ENCODE measurements at regions not wholly inside any gene's neighbourhood (a gene's known extent, or its start where the extent isn't known, plus 50 kb on each side); places are given as distances from the start of the nearest gene placed in this dataset.

DNA sequence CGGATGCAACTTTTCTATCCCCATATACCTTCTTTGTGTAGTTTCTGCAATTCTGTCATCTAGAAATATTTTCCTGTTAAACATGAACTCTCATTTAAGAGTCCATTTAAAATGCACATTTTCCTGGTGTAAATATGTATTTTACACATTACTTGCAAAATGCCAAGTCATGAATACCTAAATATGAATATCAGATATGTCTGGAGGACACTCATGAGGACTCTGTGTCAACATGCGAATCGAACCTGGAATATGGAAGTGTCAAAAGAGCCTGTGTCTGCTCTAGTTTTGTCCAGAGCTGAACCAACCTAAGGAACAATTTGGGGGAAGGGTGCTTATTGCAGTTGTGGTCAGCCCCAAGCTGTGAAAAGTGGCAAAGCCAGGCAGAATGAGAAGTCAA is 163.7 kb upstream of the CELF2 start:
- no peak for DNase-seq

GRCh38 chr10:10854725-10855124 is 162.9 kb upstream of the CELF2 start:
- DNase-seq: no peak

DNA sequence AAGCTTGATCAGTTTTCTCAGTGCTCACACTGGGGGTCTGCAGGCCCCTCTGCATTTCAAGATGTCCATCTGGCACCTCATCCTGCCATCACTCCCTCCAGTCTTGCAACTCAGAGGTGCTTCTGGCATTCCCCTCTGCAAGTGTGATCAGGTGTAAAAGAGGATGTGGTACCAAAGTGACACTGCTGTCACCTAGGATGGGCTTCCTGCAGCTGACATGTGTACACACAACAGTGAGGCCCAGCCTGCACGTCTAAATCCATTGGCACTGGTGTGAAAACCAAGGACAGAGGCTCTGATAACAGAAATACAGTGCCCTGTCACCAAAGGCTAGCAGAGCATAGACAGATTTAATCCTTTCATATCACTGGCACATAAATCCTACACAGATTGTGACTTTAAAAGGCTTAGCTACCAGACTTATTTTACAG is 162.5 kb upstream of the CELF2 start:
- DNase-seq: no peak

GRCh38 chr10:10860455-10860976 is 157.2 kb upstream of the CELF2 start:
- DNase-seq: no peak

DNA sequence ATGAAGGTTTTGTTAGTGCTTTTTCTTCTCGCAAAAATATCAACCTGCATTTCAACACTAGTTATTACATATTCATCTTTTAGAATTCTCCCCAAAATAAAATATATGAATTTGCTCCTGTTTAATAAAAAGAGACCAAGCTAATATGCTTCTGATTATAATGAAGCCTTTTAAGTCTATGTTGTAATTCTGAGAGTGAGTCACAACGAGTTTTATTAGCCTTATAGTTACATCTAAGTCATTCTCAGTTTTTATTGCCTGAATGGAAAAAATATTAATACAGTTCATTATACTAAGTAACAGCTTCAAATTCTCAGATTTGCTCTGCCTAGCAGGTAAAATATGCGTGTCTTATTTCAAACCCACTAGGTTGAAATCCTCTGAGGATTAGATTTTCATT is 152.4 kb upstream of the CELF2 start:
- DNase-seq: no peak

DNA sequence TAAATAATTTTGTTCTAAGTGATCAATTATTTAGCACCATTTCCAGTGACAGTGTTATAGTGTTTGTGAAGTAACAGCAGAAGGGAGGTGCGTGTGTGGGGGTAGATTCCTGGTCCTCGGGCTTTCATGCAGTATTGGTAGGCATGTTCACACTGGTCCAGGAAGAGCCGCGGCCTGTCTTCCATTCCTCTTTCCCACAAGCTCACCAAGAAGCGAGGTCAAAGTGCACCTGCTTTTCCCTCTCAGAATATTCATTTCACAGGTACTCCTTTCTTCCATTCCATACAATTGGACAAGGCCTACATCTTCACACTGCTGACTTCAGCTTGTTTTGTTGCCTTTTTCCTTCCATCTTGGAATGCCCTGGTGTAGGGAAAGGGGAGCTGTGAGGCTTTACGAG is 151.8 kb upstream of the CELF2 start:
- no peak for DNase-seq

- DNase-seq: no peak
These were observed 148.1 kb upstream of the CELF2 start for GRCh38 chr10:10869592-10869991.

DNA sequence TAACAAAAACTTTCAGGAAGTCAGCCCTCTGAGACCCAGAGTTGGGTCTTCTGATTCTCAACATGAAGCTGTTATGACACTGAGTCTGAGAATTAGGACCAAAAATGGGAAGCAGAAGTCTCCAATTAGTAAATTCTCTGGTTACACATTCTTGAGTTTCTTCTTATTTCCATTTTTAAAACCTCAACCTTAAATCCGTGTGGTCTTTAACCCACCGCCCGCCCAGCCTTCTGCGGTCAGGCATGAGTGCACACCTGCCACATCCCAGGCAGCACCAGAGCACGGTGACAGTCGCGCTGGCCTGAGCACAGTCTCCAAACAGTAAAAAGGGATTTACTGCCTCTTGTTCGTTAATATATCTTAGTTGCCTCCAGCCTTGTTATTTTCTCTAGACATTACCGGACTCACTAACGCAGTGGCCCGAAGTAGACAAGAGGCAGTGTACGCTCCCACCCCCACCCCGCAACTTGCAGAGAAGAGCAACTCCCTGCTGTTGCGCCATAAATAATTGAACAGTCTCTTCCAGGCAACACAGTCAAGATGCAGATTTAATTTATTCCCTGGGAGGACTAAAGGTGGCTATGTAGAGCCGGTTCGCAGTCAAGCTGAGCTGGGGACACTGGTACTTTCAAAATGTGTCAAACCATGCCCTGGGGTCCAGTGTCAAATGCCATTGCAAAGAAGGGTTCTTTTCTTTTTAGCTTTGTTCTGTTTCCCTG is 147.0 kb upstream of the CELF2 start:
- DNase-seq: no peak

GRCh38 chr10:10871352-10871751 is 146.3 kb upstream of the CELF2 start:
- no peak for DNase-seq

- peak; percentile 94 for DNase-seq
These were observed 145.5 kb upstream of the CELF2 start for GRCh38 chr10:10872035-10872673.

DNA sequence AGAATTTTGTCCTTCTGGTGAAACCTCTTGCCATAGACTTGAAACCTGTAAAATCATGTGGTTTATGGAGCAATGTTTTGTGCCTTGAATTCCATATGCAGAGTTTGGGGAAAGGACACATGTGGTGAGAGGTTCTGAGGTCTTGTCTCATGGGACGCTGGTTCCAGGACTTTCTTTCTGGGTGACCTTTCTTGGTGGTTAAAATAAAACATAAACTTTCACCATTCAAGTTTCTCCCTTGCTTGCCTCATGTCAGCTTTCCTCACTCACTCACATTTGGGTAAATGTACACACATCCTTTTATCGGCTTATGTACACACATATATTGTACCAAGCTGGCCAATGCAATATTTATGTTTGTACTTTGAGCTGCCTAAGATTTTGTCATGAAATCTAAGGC is 144.9 kb upstream of the CELF2 start:
- DNase-seq: no peak

DNA sequence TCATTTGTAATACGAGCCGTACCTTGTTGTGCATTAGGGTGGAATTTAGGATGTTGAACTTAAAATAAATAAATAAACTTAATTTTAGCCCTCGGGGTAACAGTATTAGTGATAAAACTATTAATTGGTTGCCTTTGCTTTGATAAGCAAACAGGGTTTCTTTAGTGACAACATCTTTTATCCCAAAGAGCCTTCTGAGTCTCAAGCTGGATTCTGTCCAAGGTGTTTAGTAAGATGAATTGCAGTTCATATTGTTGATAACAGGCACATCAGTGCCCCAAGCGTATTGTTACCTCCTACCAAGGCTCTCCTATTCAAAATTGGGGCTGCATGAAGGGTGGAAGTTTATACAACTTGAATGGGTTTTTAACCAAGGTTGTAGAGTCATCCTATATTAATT is 144.4 kb upstream of the CELF2 start:
- DNase-seq: no peak

- DNase-seq: no peak
These were observed 143.8 kb upstream of the CELF2 start for GRCh38 chr10:10873915-10874314.

DNA sequence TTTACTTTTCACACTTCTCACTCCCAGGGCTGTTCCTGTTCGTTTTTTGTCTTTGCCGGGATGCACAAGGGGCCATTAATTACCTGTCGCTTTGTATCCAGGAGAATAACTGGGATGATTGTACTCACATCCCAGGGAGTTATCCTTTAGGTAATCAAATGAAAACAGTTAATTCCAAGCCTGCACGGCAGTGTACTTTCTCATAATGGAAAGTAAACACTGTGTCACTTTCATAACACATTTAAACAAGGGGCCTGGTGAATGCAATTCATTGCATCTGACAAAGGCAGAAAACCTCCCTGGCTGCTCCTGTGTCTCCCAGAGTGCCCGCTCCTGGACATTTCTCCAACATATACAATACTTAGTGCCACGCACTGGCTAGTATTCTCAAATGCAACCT is 138.7 kb upstream of the CELF2 start:
- no peak for DNase-seq

DNA sequence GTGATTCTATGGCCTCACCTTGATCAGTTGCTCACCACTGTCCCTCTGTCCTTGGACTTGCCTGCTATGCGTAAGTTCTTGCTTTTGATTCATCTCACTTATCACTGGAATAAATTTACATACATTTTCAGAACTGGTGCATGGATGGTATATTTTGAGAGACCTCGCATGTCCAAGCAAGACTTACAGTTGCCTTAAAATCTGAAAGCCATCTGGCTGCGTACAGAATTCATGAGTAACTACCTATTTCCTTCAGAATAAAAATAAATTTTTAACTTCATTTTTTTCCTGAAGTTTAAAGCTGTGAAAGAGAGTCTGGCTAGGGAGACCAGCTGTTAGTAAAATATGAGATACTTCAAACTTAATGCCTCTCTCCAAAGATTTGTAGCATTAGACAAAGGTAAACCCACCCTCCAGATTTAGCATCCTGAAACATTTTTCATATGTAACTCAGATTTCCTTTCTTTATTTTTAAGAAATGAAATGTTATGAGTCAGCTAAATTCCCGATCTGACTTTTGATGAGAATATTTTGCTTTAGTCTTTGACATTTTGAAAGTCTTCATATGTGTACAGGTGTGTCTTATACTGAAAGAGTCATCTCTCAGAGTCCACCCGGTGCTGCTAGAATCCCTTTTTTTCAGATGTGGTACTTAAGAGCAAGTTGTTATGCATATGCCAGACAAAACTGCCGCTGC is 136.4 kb upstream of the CELF2 start:
- no peak for DNase-seq

DNA sequence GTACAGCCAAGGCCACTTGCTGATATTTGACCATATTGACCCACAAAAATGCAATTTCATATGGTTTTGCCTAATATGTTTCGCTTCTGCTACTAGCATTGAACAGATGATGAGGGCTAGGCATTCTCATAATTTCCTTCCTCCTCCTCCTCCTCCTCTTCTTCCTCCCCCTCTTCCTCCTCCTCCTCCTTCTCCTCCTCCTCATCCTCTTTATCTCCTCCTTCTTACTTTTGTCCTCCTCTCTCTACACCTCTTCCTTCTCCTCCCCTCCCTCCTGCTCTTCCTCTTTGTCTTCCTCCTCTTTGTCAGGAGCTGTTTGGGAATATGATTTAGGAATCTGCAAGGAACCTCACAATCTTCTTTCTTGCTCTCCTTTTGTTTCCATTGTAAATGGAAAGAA is 133.9 kb upstream of the CELF2 start:
- no peak for DNase-seq

- DNase-seq: no peak
These were observed 130.7 kb upstream of the CELF2 start for GRCh38 chr10:10886861-10887531.

GRCh38 chr10:10891124-10892082 is 126.3 kb upstream of the CELF2 start:
- DNase-seq: peak; percentile 54

DNA sequence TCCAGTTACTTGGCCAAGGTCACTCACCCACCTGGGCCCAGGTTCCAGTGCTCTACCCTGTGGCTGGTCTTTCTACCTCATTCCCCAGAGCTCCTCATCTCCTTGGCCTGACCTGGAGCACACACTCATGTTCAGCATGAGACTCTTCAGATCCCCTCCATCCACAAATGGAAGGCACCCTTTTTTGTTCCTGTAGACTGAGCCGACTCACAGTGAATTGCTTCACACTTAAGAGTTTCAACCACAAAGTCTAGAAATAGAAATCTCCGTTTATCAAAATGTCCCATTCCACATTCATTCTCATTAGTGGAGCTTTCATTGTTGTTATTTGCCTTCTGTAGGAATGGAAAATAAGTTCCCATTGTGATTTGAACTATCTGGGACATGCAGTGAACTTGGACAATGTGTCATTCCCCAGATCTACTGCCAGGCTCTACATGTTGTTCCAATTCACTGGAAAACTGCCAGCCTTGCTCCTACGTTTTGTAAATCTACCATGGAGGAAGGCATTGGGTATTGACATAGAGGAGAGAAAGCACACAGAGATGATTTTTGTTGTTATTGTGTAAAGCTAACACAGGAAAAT is 125.3 kb upstream of the CELF2 start:
- no peak for DNase-seq

- no peak for DNase-seq
These were observed 120.3 kb upstream of the CELF2 start for GRCh38 chr10:10897400-10897799.

DNA sequence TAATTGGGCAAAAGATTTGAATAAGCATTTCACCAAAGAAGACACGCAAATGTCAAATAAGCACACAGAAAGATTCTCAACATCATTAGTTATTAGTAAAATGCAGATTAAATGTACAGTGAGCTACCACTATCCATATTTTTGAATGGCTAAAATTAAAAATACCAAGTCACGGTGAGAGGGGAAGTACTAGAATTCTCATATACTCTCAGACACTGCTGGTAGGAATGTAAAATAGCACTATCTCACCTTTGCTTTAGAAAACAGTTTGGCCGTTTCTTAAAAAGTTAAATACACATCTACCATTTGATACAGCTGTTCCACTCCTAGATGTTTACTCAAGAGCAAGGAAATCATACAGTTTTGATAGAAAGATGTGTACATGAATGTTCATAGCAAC is 115.8 kb upstream of the CELF2 start:
- no peak for DNase-seq

- no peak for DNase-seq
These were observed 114.7 kb upstream of the CELF2 start for GRCh38 chr10:10902951-10903350.

Measured in fibroblast of skin of scalp (primary cell).